ENCODE measurements at regions not wholly inside any gene's neighbourhood (a gene's known extent, or its start where the extent isn't known, plus 50 kb on each side); places are given as distances from the start of the nearest gene placed in this dataset.
A peak's percentile ranks its signal among the peaks of the same experiment; 100 is the strongest.

- H2BK20ac ChIP-seq (ENCODE audit: low read depth, low read length), result no peak overlapping the region
- no peaks in the 10 kb centered on the region for H4K20me1 ChIP-seq (ENCODE audit: insufficient read depth, low read length)
- H3K56ac ChIP-seq (ENCODE audit: extremely low read depth, insufficient read depth, low read length), result no peak overlapping the region
- H3K79me1 ChIP-seq (ENCODE audit: low read depth in 1 of 2, low read length in 2 of 2), result no peaks in the 10 kb centered on the region
- no peak overlapping the region for H3K27ac ChIP-seq (ENCODE audit: insufficient read depth, low read length)
- H3K23ac ChIP-seq (ENCODE audit: low read depth, low read length), result no peak overlapping the region
- ChIA-PET CTCF (no interaction called here), POLR2A (ENCODE audit: unreplicated experiment) (no interaction called here)
- H2BK120ac ChIP-seq (ENCODE audit: low read depth, low read length), result no peak overlapping the region
- no peaks in the 10 kb centered on the region for H3K27me3 ChIP-seq (ENCODE audit: control insufficient read depth, insufficient read depth, low read length)
- H2AFZ ChIP-seq (replicated peaks; ENCODE audit: low read length, poor library complexity), result no peak overlapping the region
- no TSS peak for BruUV-seq (replicated peaks)
- in situ Hi-C loops (cut with MboI; ENCODE audit: low sequenced_read_pairs), result no loop called here
- no peak overlapping the region for H2AK5ac ChIP-seq (ENCODE audit: low read depth, low read length)
- no peaks in the 10 kb centered on the region for H3K9me3 ChIP-seq (ENCODE audit: control insufficient read depth, insufficient read depth, low read length)
- no peak overlapping the region for H3K9ac ChIP-seq (ENCODE audit: low read depth, low read length)
- no peak overlapping the region for H3K14ac ChIP-seq (replicated peaks; ENCODE audit: low read depth, low read length)
- ATAC-seq (ENCODE audit: low read depth) (no peak), DNase-seq (no peak)
- no peak overlapping the region for H2AK9ac ChIP-seq (replicated peaks; ENCODE audit: low read depth, low read length, poor library complexity)
- TF ChIP-seq CEBPB (IDR thresholded peaks at IDR 0.05; ENCODE audit: low read depth, low read length) (0 out of 2 replicates have a peak, but pooled peaks have one; percentile 8), CHD1 (IDR thresholded peaks at IDR 0.05; ENCODE audit: low read depth, low read length) (no peak), FOS (IDR thresholded peaks at IDR 0.05; ENCODE audit: low read depth, low read length) (no peak)
- no peak overlapping the region for H4K8ac ChIP-seq (ENCODE audit: low read depth in 2 of 2, low read length in 2 of 2)
- dilution Hi-C loops (cut with HindIII; ENCODE audit: low sequenced_read_pairs, unreplicated experiment), result no loop called here
- H3K36me3 ChIP-seq (ENCODE audit: control insufficient read depth, insufficient read depth, low read length), result no peaks in the 10 kb centered on the region
- H3K4ac ChIP-seq (ENCODE audit: low read depth, low read length), result no peak overlapping the region
- no peak overlapping the region for H4K91ac ChIP-seq (ENCODE audit: insufficient read depth, low read depth, low read length)
- no peak overlapping the region for H3K4me2 ChIP-seq (ENCODE audit: low read depth, low read length)
- no peak overlapping the region for H2BK5ac ChIP-seq (ENCODE audit: low read depth, low read length, poor library complexity, severe bottlenecking)
- H3K4me1 ChIP-seq (ENCODE audit: control insufficient read depth, insufficient read depth, low read length), result no peaks in the 10 kb centered on the region
- no peak overlapping the region for H3K18ac ChIP-seq (ENCODE audit: low read depth, low read length)
- H3K9me1 ChIP-seq (ENCODE audit: insufficient read depth, low read length), result no peaks in the 10 kb centered on the region
- WGBS, 2 experiments (ENCODE audit: extremely low coverage in 2 of 2, insufficient read length in 1 of 2), result 92% methylated on average over 2 of the region's 7 CpGs; no CpG with 5 or more reads in 1 of the 2 experiments
- H3K4me3 ChIP-seq (ENCODE audit: insufficient read depth, low read depth, low read length), result no peak overlapping the region
- intact Hi-C loops (cut with micrococcal nuclease), result no loop called here
- no peak overlapping the region for H2BK15ac ChIP-seq (ENCODE audit: low read depth, low read length)
- no peak overlapping the region for H4K5ac ChIP-seq (ENCODE audit: low read depth, low read length)
Observed at GRCh38 chr11:81634483-81634882, 1099.2 kb downstream of the FAM181B start.
